GM19023 (cell line): ENCODE measurements at regions not wholly inside any gene's neighbourhood (a gene's known extent, or its start where the extent isn't known, plus 50 kb on each side); places are given as distances from the start of the nearest gene placed in this dataset.
A peak's percentile ranks its signal among the peaks of the same experiment; 100 is the strongest.
"Not testable (repeated sequence)": the region's sequence is repeated elsewhere in the genome, so short reads cannot be mapped to it uniquely, and the experiment has no call there.

ENCODE experiments used
- ATAC-seq: cut with Tn5 transposase; IDR thresholded peaks from one replicate; pipeline ENCODE4 v1.9.1; 2021; ENCODE audit warnings: mild to moderate bottlenecking, moderate library complexity; ENCODE audit not compliant: unreplicated experiment

GRCh38 chr5:163695830-163696578, 190.6 kb downstream of the MAT2B start:
- peak; percentile 96 for ATAC-seq

- ATAC-seq, result no peak
These were observed 191.1 kb downstream of the MAT2B start for GRCh38 chr5:163696579-163696887.

- no peak for ATAC-seq
These were observed 200.8 kb downstream of the MAT2B start for GRCh38 chr5:163706053-163706771.

GRCh38 chr5:163712011-163712410, 206.6 kb downstream of the MAT2B start:
- ATAC-seq, result no peak

- no peak for ATAC-seq
These were observed 212.9 kb downstream of the MAT2B start for GRCh38 chr5:163718272-163718671.

DNA sequence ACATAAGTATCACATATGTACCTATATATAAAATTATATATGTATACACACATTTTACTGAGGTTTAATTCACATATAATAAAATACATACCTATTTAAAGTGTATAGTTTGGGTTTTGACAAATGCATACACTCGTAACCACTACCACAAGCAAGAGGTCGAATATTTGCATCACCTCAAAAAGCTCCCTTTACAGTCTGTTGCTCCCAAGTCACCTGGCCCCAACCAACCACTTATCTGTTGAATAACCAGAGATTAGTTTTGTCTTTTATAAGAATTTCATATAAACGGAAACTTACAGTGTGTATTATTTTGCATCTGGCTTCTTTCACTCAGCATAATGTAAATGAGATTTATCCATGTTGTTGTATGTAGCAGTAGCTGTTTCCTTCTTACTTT, 218.9 kb downstream of the MAT2B start:
- ATAC-seq, result no peak

DNA sequence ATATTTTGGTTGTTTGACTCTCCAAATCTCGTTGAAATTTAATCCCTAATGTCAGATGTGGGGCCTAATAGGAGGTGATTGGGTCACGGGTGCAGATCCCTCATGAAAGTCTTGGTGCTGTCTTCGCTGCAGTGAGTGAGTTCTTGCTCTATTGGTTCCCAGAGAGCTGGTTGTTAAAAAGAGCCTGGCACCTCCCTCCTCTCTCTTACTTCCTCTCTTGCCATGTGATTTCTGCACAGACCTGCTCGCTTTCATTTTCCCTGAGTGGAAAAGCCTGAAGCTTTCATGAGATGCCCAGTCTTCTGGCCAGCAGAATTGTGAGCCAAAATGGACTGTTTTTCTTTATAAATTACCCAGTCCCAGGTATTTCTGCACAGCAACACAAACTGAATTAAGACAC, 221.6 kb downstream of the MAT2B start:
- ATAC-seq, result peak; percentile 91

GRCh38 chr5:163730206-163730756, 224.9 kb downstream of the MAT2B start:
- ATAC-seq, result no peak

- ATAC-seq, result no peak
These were observed 225.8 kb downstream of the MAT2B start for GRCh38 chr5:163731256-163731655.

- no peak for ATAC-seq
These were observed 229.7 kb downstream of the MAT2B start for GRCh38 chr5:163735069-163735468.

GRCh38 chr5:163747586-163747985, 242.2 kb downstream of the MAT2B start:
- ATAC-seq, result no peak

- ATAC-seq, result no peak
These were observed 243.5 kb downstream of the MAT2B start for GRCh38 chr5:163748934-163749333.

DNA sequence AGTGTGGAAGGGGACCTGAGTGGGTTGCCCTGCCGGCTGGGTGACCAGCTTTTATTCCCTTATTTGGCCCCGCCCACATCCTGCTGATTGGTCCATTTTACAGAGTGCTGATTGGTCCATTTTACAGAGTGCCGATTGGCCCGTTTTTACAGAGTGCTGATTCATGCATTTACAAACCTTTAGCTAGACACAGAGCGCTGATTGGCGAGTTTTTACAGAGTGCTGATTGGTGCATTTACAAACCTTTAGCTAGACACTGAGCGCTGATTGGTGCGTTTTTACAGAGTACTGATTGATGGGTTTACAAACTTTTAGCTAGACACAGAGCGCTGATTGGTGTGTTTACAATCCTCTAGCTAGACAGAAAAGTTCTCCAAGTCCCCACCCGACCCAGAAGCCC, 245.0 kb downstream of the MAT2B start:
- ATAC-seq, result not testable (repeated sequence)

DNA sequence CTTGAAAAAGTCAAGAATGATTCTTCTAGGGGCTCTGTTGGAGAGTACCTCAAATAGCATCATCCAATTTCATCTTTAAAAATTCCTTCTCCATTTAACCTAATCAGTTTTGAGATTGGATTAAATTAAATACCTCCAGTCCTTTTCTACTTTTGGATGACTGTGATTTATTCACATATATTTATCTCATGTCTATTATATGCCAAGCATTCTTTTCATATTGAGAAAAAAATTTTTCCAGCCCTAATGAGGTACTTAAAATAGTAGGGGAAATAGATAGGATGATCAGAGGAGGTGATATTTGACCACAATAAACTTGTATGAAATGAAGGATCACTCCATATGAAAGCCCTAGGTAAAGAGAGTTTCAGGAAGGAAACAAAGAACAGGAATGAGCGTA, 250.1 kb downstream of the MAT2B start:
- ATAC-seq, result no peak

GRCh38 chr5:163756170-163756569, 250.8 kb downstream of the MAT2B start:
- ATAC-seq, result no peak

DNA sequence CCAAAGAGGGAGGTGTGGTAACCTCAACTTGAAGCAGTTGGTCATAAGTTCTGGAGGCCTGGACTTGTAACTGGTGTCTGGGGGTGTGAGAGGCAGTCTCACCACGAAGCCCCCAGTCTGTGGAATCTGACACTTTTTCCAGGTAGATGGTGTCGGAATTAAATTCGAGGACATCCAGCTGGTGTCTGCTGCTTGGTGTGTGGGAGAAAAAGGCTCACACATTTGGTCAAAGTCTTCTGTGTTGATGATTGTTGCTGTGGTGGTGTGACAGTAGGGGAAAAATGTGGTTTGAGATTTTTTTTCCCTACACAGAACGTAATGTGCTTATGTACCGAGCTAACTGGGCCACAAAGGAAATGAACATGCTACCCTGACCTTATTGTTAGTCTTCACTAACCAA, 251.9 kb downstream of the MAT2B start:
- ATAC-seq, result no peak

DNA sequence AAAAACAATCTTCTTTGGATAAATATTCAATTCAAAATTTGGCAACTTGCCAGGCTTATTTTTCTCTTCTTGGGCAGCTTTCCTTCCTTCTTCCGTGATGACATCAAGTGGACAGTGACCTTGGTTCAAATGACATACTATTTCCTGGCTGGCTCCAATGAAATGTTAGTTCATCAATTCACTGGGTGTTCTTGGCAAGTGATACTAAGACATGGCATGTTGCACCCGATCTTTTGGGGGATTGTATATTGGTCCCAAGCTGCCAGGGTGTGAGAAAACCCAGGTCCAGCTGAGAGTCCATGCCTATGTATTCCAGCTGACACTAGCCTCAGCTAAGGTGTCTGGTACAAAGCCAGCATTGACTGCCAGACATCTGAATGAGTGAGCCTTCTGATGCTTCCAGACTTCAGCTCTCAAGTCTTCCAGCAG, 252.9 kb downstream of the MAT2B start:
- no peak for ATAC-seq

- ATAC-seq, result no peak
These were observed 253.7 kb downstream of the MAT2B start for GRCh38 chr5:163759000-163759704.

- no peak for ATAC-seq
These were observed 255.1 kb downstream of the MAT2B start for GRCh38 chr5:163760498-163760897.

- no peak for ATAC-seq
These were observed 261.7 kb downstream of the MAT2B start for GRCh38 chr5:163766936-163767670.

DNA sequence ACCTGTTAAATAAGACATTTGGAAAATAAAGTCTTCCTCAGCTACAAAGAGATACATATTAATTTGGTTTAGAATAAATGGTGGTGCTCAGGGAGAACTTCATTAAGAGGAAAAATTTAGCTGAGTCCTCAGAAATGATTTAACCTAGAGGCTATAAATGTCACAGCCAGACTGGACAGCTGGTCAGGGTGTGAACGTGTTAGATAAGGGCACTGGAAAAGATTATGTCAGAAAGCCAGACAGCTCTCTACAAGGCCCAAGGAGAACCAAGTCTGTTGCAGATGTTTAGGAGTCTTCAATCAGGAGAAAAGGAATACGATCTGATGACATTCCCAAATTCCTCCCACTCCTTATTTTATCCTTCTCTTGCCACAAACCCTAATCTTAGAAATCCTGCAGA, 265.2 kb downstream of the MAT2B start:
- no peak for ATAC-seq
